ENCODE measurements at regions not wholly inside any gene's neighbourhood (a gene's known extent, or its start where the extent isn't known, plus 50 kb on each side); places are given as distances from the start of the nearest gene placed in this dataset.

DNA sequence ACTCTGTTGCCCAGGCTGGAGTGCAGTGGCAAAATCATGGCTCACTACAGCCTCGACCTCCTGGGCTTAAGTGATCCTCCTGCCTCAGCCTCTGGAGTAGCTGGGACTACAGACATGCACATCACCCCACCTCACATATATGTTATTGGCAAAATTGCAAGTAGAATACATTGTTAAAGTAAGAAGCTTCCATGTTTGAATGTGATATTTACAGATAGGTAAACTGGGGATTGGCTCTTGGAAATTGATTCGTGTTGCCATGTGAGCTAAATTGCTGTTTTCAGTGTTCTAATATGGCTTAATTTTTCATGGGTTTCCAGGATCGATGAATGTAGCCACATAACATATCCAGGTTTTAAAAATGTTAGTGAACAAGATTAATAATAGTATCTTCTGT, 149.0 kb upstream of the ZNF217 start:
- DNase-seq: no peak
- TF ChIP-seq, protein P1, sequence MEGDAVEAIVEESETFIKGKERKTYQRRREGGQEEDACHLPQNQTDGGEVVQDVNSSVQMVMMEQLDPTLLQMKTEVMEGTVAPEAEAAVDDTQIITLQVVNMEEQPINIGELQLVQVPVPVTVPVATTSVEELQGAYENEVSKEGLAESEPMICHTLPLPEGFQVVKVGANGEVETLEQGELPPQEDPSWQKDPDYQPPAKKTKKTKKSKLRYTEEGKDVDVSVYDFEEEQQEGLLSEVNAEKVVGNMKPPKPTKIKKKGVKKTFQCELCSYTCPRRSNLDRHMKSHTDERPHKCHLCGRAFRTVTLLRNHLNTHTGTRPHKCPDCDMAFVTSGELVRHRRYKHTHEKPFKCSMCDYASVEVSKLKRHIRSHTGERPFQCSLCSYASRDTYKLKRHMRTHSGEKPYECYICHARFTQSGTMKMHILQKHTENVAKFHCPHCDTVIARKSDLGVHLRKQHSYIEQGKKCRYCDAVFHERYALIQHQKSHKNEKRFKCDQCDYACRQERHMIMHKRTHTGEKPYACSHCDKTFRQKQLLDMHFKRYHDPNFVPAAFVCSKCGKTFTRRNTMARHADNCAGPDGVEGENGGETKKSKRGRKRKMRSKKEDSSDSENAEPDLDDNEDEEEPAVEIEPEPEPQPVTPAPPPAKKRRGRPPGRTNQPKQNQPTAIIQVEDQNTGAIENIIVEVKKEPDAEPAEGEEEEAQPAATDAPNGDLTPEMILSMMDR (conservative IDR thresholded peaks at IDR 0.05): no peak
- no peak for TF ChIP-seq EZH2 (IDR thresholded peaks at IDR 0.05; ENCODE audit: low read depth)
- ChIA-PET CTCF (no interaction called here), POLR2A (ENCODE audit: unreplicated experiment) (no interaction called here)
- no peak overlapping the region for H3K4me2 ChIP-seq
- peaks cover 38% of the 10 kb centered on the region for H3F3A ChIP-seq (ENCODE audit: insufficient read depth, low read depth)
- no peaks in the 10 kb centered on the region for H4K20me1 ChIP-seq (ENCODE audit: insufficient read depth)
- no peaks in the 10 kb centered on the region for H3K9me2 ChIP-seq (ENCODE audit: insufficient read depth)
- H3K79me2 ChIP-seq (ENCODE audit: low read depth): peaks cover 19% of the 10 kb centered on the region
- peaks cover 59% of the 10 kb centered on the region for H3K4me1 ChIP-seq (replicated peaks; ENCODE audit: insufficient read depth)
- H3K36me3 ChIP-seq (ENCODE audit: low read depth): no peaks in the 10 kb centered on the region
- H2AFZ ChIP-seq: no peak overlapping the region
- no TSS peak for BruUV-seq (replicated peaks)
- H3K9me3 ChIP-seq (ENCODE audit: insufficient read depth, low read depth): no peaks in the 10 kb centered on the region
- no peak overlapping the region for H3K4me3 ChIP-seq
- intact Hi-C loops (cut with micrococcal nuclease; ENCODE audit: unreplicated experiment): loop anchor here (10.0 kb wide), 1 partner anchor 322 kb away; no protein-coding TSS in a partner anchor
- H3K27ac ChIP-seq: 0 out of 2 replicates have a peak overlapping the region, but pooled peaks have one; percentile 1
- no peaks in the 10 kb centered on the region for H3K27me3 ChIP-seq (ENCODE audit: insufficient read depth, low read depth)

DNA sequence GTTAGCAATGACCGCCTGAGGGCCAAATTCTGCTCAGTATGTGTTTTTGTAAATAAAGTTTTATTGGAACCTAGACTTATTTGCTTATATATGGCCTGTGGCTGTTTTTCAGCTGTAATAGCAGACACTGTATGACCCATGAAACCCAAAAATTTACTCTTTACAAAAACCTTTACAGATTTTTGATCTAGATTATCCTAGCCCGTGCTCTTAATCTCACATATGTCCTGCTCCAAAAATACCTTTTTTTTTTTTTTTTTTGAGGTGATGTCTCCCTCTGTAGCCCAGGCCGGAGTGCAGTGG, 148.0 kb upstream of the ZNF217 start:
- Histone ChIP-seq H3K9me2 (ENCODE audit: insufficient read depth) (no peaks in the 10 kb centered on the region), H4K20me1 (ENCODE audit: insufficient read depth) (no peaks in the 10 kb centered on the region), H3K27me3 (ENCODE audit: insufficient read depth, low read depth) (no peaks in the 10 kb centered on the region), H3K36me3 (ENCODE audit: low read depth) (no peaks in the 10 kb centered on the region), H2AFZ (no peak overlapping the region), H3K79me2 (ENCODE audit: low read depth) (peaks cover 23% of the 10 kb centered on the region), H3K4me3 (no peak overlapping the region), H3F3A (ENCODE audit: insufficient read depth, low read depth) (peaks cover 39% of the 10 kb centered on the region), H3K9me3 (ENCODE audit: insufficient read depth, low read depth) (no peaks in the 10 kb centered on the region), H3K27ac (peak overlapping the region; percentile 98), H3K4me1 (replicated peaks; ENCODE audit: insufficient read depth) (peaks cover 59% of the 10 kb centered on the region), H3K4me2 (peak overlapping the region; percentile 88)
- DNase-seq: no peak
- TF ChIP-seq, protein P1 (conservative IDR thresholded peaks at IDR 0.05): no peak
- no peak for TF ChIP-seq EZH2 (IDR thresholded peaks at IDR 0.05; ENCODE audit: low read depth)
- intact Hi-C loops (cut with micrococcal nuclease; ENCODE audit: unreplicated experiment): loop anchor here (10.0 kb wide), 1 partner anchor 323 kb away; no protein-coding TSS in a partner anchor
- CTCF ChIA-PET: interaction anchor here (0.6 to 0.7 kb wide), 3 partner anchors 77 to 302 kb away, joined by 6 to 18 read pairs (median 9); no protein-coding TSS in a partner anchor
- POLR2A ChIA-PET (ENCODE audit: unreplicated experiment): interaction anchor here (0.7 kb wide), 1 partner anchor 140 kb away, joined by 19 read pairs; no protein-coding TSS in a partner anchor
- BruUV-seq (replicated peaks): no TSS peak

DNA sequence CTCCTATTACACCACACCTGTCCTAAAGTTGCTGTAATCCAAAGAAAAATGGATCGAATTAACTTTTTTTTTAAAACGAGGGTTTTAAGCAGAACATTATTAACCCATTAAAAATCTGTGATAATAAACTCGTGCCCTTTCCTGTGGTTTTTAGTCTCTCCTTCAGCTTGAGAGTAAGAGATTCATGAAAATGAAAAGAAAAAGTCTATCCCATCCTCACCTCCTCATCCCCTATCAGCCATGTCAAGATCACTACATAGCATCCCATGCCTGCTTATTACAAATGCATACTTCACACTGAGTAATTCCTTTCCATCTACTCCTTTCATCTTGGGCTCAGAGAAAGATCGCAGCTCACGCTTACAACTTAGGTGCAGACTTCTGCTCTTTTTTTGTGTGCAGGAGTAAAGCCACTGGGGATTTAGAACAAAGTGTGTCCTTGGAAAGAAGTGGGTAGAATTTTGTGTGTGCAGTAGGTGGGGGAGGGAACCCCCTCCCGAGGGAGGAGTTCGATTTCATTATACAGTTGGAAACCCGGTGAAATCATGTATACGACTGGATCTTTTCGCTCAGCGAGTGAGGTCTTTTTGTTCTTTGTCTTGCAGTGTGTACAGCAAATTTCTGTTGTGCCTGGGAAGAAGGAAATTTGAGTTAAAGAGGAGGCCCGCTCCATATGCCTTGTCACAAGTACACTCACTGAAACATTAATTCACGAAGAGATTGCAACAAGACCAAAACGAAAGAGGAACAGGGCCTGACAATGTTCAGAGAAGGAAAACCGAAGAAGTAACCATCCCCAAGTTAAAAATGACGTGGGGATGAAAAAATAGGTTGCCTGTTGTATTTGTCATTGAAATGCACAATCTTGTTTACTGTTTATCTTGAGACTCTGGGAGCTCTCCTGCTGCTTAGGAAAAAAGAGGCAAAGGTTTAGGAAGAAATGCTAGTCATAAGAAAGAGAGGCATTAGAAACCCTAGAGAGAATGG, 146.5 kb upstream of the ZNF217 start:
- TF ChIP-seq, protein P1 (conservative IDR thresholded peaks at IDR 0.05): no peak
- TF ChIP-seq EZH2 (IDR thresholded peaks at IDR 0.05; ENCODE audit: low read depth): no peak
- H3K4me1 ChIP-seq (replicated peaks; ENCODE audit: insufficient read depth): peaks cover 71% of the 10 kb centered on the region
- ChIA-PET CTCF (interaction anchor here (0.6 to 0.7 kb wide), 2 partner anchors 46 to 1991 kb away, joined by 3 read pairs; no protein-coding TSS in a partner anchor), POLR2A (ENCODE audit: unreplicated experiment) (interaction anchor here (0.6 to 1.2 kb wide), 9 partner anchors 13 to 116 kb away, joined by 3 to 17 read pairs (median 5); no protein-coding TSS in a partner anchor)
- H3K4me2 ChIP-seq: peak overlapping the region; percentile 88
- no peaks in the 10 kb centered on the region for H3K36me3 ChIP-seq (ENCODE audit: low read depth)
- no peaks in the 10 kb centered on the region for H3K27me3 ChIP-seq (ENCODE audit: insufficient read depth, low read depth)
- no peaks in the 10 kb centered on the region for H3K9me2 ChIP-seq (ENCODE audit: insufficient read depth)
- H3K4me3 ChIP-seq: peak overlapping the region; percentile 62
- no peaks in the 10 kb centered on the region for H4K20me1 ChIP-seq (ENCODE audit: insufficient read depth)
- DNase-seq: no peak
- no peaks in the 10 kb centered on the region for H3K9me3 ChIP-seq (ENCODE audit: insufficient read depth, low read depth)
- intact Hi-C loops (cut with micrococcal nuclease; ENCODE audit: unreplicated experiment): loop anchor here (1.0 to 10.0 kb wide), 7 partner anchors 89 to 382 kb away; partner anchors contain the start of gene ZNF217
- H2AFZ ChIP-seq: peak overlapping the region; percentile 72
- peak overlapping the region; percentile 98 for H3K27ac ChIP-seq
- no TSS peak for BruUV-seq (replicated peaks)
- peaks cover 55% of the 10 kb centered on the region for H3F3A ChIP-seq (ENCODE audit: insufficient read depth, low read depth)
- peaks cover 23% of the 10 kb centered on the region for H3K79me2 ChIP-seq (ENCODE audit: low read depth)
